Breast epithelium (tissue), 3 donors: ENCODE measurements at regions not wholly inside any gene's neighbourhood (a gene's known extent, or its start where the extent isn't known, plus 50 kb on each side); places are given as distances from the start of the nearest gene placed in this dataset.

ENCODE experiments used
- POLR2A ChIP-seq: fragments of 450-650 bp; IDR thresholded peaks from one replicate; pipeline ENCODE4 v1.6.1; 2016; ENCODE audit warnings: antibody characterized with exemption, mild to moderate bottlenecking, moderate library complexity
- TF ChIP-seq, protein P1 (sequence below), 3 donors: fragments of 450-650 bp; IDR thresholded peaks; one replicate each; pipeline ENCODE4 v1.5.1; 2016 to 2017; ENCODE audit warnings: antibody characterized with exemption in 3 of 3, mild to moderate bottlenecking in 3 of 3, moderate library complexity in 3 of 3

DNA sequence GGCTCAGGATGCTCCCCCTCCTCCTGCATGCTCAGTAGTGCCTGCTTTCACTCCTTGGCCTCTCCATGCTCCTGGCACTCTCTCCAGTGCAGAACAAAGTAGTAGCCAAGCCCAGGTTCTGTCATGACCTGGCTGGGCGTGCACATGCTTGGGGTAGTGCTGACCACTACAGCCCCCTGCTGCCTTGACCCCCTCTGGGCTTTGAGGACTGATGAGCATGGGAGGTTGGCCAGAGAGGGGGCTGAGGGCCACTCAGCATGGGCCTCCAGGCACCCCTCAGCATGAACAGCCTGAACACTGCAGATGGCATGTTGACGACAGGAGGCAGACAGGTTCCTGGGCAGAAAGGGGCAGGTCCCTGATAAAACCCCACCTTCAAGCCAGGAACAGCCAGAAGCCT is 935.7 kb upstream of the PRMT6 start:
- no peak for TF ChIP-seq POLR2A
- TF ChIP-seq, protein P1, sequence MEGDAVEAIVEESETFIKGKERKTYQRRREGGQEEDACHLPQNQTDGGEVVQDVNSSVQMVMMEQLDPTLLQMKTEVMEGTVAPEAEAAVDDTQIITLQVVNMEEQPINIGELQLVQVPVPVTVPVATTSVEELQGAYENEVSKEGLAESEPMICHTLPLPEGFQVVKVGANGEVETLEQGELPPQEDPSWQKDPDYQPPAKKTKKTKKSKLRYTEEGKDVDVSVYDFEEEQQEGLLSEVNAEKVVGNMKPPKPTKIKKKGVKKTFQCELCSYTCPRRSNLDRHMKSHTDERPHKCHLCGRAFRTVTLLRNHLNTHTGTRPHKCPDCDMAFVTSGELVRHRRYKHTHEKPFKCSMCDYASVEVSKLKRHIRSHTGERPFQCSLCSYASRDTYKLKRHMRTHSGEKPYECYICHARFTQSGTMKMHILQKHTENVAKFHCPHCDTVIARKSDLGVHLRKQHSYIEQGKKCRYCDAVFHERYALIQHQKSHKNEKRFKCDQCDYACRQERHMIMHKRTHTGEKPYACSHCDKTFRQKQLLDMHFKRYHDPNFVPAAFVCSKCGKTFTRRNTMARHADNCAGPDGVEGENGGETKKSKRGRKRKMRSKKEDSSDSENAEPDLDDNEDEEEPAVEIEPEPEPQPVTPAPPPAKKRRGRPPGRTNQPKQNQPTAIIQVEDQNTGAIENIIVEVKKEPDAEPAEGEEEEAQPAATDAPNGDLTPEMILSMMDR (IDR thresholded peaks at IDR 0.05), result no peak
